Neural cell (in vitro differentiated cells): ENCODE measurements at regions not wholly inside any gene's neighbourhood (a gene's known extent, or its start where the extent isn't known, plus 50 kb on each side); places are given as distances from the start of the nearest gene placed in this dataset.
"Not testable (repeated sequence)": the region's sequence is repeated elsewhere in the genome, so short reads cannot be mapped to it uniquely, and the experiment has no call there.

Source experiments
- H2AFZ ChIP-seq: fragments of 200-600, 300-800 bp; sonication (generic), shearing (Covaris generic); 2 replicates; pipeline ENCODE4 v1.6.0; 2014; ENCODE audit warnings: low read depth, mild to moderate bottlenecking, antibody characterized with exemption, low read length, moderate library complexity
- H3F3A ChIP-seq: fragments of 200-600 bp; shearing (Covaris generic); 2 replicates; pipeline ENCODE4 v1.6.1; 2016; ENCODE audit warnings: mild to moderate bottlenecking, moderate library complexity, mixed read lengths, antibody characterized with exemption, low read length; ENCODE audit not compliant: insufficient read depth, poor library complexity, severe bottlenecking
- H3K27ac ChIP-seq: fragments of 200-600, 300-800 bp; sonication (generic), shearing (Covaris generic); 2 replicates; pipeline ENCODE4 v1.5.1; 2014; ENCODE audit warnings: mild to moderate bottlenecking, low read length, moderate library complexity
- H3K27me3 ChIP-seq: fragments of 300-800, 200-600 bp; sonication (generic), shearing (Covaris generic); 2 replicates; pipeline ENCODE4 v1.6.0; 2014; ENCODE audit warnings: mild to moderate bottlenecking, low read depth, low read length, moderate library complexity; ENCODE audit not compliant: insufficient read depth
- H3K36me3 ChIP-seq: fragments of 300-800, 200-600 bp; sonication (generic), shearing (Covaris generic); 2 replicates; pipeline ENCODE4 v1.5.1; 2014; ENCODE audit warnings: mild to moderate bottlenecking, antibody characterized with exemption, low read length, moderate library complexity; ENCODE audit not compliant: insufficient read depth
- H3K4me2 ChIP-seq: fragments of 300-800, 200-600 bp; sonication (generic), shearing (Covaris generic); 2 replicates; pipeline ENCODE4 v1.6.0; 2014; ENCODE audit warnings: mild to moderate bottlenecking, low read length
- H3K4me3 ChIP-seq: fragments of 300-800, 200-600 bp; sonication (generic), shearing (Covaris generic); 2 replicates; pipeline ENCODE4 v1.5.1; 2014; ENCODE audit warnings: mild to moderate bottlenecking, low read length, moderate library complexity
- H3K79me2 ChIP-seq: fragments of 200-600 bp; shearing (Covaris generic); replicated peaks from 2 replicates; pipeline ENCODE4 v1.6.0; 2014; ENCODE audit warnings: mild to moderate bottlenecking, low read length, moderate library complexity; ENCODE audit not compliant: insufficient read depth
- H3K9ac ChIP-seq: fragments of 300-800, 200-600 bp; sonication (generic), shearing (Covaris generic); 2 replicates; pipeline ENCODE4 v1.6.1; 2016; ENCODE audit warnings: mild to moderate bottlenecking, low read length, mixed read lengths
- H3K9me2 ChIP-seq: fragments of 200-600 bp; shearing (Covaris generic); 2 replicates; pipeline ENCODE4 v1.6.1; 2016; ENCODE audit warnings: mild to moderate bottlenecking, low read length, mixed read lengths; ENCODE audit not compliant: insufficient read depth
- H3K9me3 ChIP-seq: fragments of 200-600, 300-800 bp; sonication (generic), shearing (Covaris generic); 2 replicates; pipeline ENCODE4 v1.6.1; 2016; ENCODE audit warnings: mild to moderate bottlenecking, mixed run types, low read length, moderate library complexity, mixed read lengths
- H4K20me1 ChIP-seq: fragments of 200-600 bp; shearing (Covaris generic); 2 replicates; pipeline ENCODE4 v1.6.1; 2016; ENCODE audit warnings: mild to moderate bottlenecking, mixed run types; ENCODE audit not compliant: insufficient read depth
- CTCF ChIP-seq: fragments of 450-650 bp; IDR thresholded peaks from 2 replicates; pipeline ENCODE4 v1.5.1; 2014; ENCODE audit warnings: antibody characterized with exemption, mild to moderate bottlenecking, moderate library complexity; ENCODE audit not compliant: poor library complexity, severe bottlenecking
- EP300 ChIP-seq: fragments of 450-650 bp; conservative IDR thresholded peaks from 2 replicates; pipeline ENCODE4 v1.6.1; 2014; ENCODE audit warnings: antibody characterized with exemption, mild to moderate bottlenecking, moderate library complexity; ENCODE audit not compliant: poor library complexity, severe bottlenecking
- EZH2 ChIP-seq: fragments of 200-600, 300-800 bp; shearing (Covaris generic), sonication (generic); IDR thresholded peaks from 2 replicates; pipeline ENCODE4 v1.6.1; 2014; ENCODE audit warnings: antibody characterized with exemption, low read length, borderline replicate concordance, mild to moderate bottlenecking; ENCODE audit not compliant: insufficient read depth, poor library complexity, severe bottlenecking
- MXI1 ChIP-seq: fragments of 450-650 bp; conservative IDR thresholded peaks from 2 replicates; pipeline ENCODE4 v1.6.1; 2014; ENCODE audit warnings: antibody characterized with exemption, mild to moderate bottlenecking; ENCODE audit not compliant: poor library complexity, severe bottlenecking
- POLR2AphosphoS5 ChIP-seq: IDR thresholded peaks from 2 replicates; pipeline ENCODE4 v1.6.1; 2012
- RAD21 ChIP-seq: fragments of 450-650 bp; conservative IDR thresholded peaks from 2 replicates; pipeline ENCODE4 v1.6.1; 2014; ENCODE audit warnings: antibody characterized with exemption, mild to moderate bottlenecking, moderate library complexity
- REST ChIP-seq: IDR thresholded peaks from 2 replicates; pipeline ENCODE4 v1.6.1; 2012; ENCODE audit warnings: borderline replicate concordance
- SMC3 ChIP-seq: fragments of 450-650 bp; conservative IDR thresholded peaks from 2 replicates; pipeline ENCODE4 v1.6.1; 2014; ENCODE audit warnings: antibody characterized with exemption, mild to moderate bottlenecking, moderate library complexity; ENCODE audit not compliant: poor library complexity
- TAF1 ChIP-seq: IDR thresholded peaks from 2 replicates; pipeline ENCODE4 v1.6.1; 2012; ENCODE audit warnings: low read depth

GRCh38 chr13:84702174-84702573 lies 819.9 kb upstream of the SLITRK1 start:
- H3F3A ChIP-seq: no peaks in the 10 kb centered on the region
- no peak overlapping the region for H3K4me2 ChIP-seq
- no peak overlapping the region for H3K4me3 ChIP-seq
- H4K20me1 ChIP-seq: no peaks in the 10 kb centered on the region
- H3K36me3 ChIP-seq: no peaks in the 10 kb centered on the region
- no peaks in the 10 kb centered on the region for H3K9me3 ChIP-seq
- H3K79me2 ChIP-seq: no peaks in the 10 kb centered on the region
- H3K9ac ChIP-seq: no peak overlapping the region
- H3K9me2 ChIP-seq: no peaks in the 10 kb centered on the region
- no peaks in the 10 kb centered on the region for H3K27me3 ChIP-seq
- TF ChIP-seq EP300: no peak
- no peak for TF ChIP-seq TAF1
- no peak for TF ChIP-seq MXI1
- no peak for TF ChIP-seq RAD21
- TF ChIP-seq POLR2AphosphoS5: no peak
- no peak for TF ChIP-seq REST
- no peak for TF ChIP-seq CTCF
- TF ChIP-seq EZH2: no peak
- no peak for TF ChIP-seq SMC3
- no peak overlapping the region for H2AFZ ChIP-seq
- H3K27ac ChIP-seq: no peak overlapping the region

- H3K4me3 ChIP-seq, H3K27me3 ChIP-seq, H3K79me2 ChIP-seq, H3K27ac ChIP-seq, H3K36me3 ChIP-seq, H2AFZ ChIP-seq, H3K9me2 ChIP-seq, H4K20me1 ChIP-seq, H3F3A ChIP-seq, H3K4me2 ChIP-seq, H3K9me3 ChIP-seq, H3K9ac ChIP-seq: not testable (repeated sequence)
These were observed 815.3 kb upstream of the SLITRK1 start for GRCh38 chr13:84697591-84697990.

- Histone ChIP-seq H3K27me3 (no peaks in the 10 kb centered on the region), H3K79me2 (no peaks in the 10 kb centered on the region), H3K4me2 (no peak overlapping the region), H3F3A (no peaks in the 10 kb centered on the region), H2AFZ (no peak overlapping the region), H3K4me3 (no peak overlapping the region), H3K9me3 (no peaks in the 10 kb centered on the region), H3K9ac (no peak overlapping the region), H4K20me1 (no peaks in the 10 kb centered on the region), H3K36me3 (no peaks in the 10 kb centered on the region), H3K9me2 (no peaks in the 10 kb centered on the region), H3K27ac (no peak overlapping the region)
- TF ChIP-seq CTCF (no peak), POLR2AphosphoS5 (no peak), EP300 (no peak), MXI1 (no peak), SMC3 (no peak), TAF1 (no peak), REST (no peak), RAD21 (no peak), EZH2 (no peak)
These were observed 804.7 kb upstream of the SLITRK1 start for GRCh38 chr13:84686973-84687372.
